GM08714 (cell line): ENCODE measurements at regions not wholly inside any gene's neighbourhood (a gene's known extent, or its start where the extent isn't known, plus 50 kb on each side); places are given as distances from the start of the nearest gene placed in this dataset.

Experiments
- H3K4me3 ChIP-seq: fragments of 200-500 bp; sonication (Bioruptor generic); 2 replicates; pipeline ENCODE4 v1.5.1; 2014; ENCODE audit warnings: mild to moderate bottlenecking, low read length, inconsistent platforms
- ZNF274 ChIP-seq: IDR thresholded peaks from 2 replicates; pipeline ENCODE4 v1.6.1; 2012; ENCODE audit warnings: mild to moderate bottlenecking, low read depth, low read length

- no peak for TF ChIP-seq ZNF274
- no peak overlapping the region for H3K4me3 ChIP-seq
Observed at GRCh38 chr12:38151991-38152700, 164.4 kb upstream of the ALG10B start.

GRCh38 chr12:38152816-38153736, 163.5 kb upstream of the ALG10B start:
- no peak for TF ChIP-seq ZNF274
- no peak overlapping the region for H3K4me3 ChIP-seq

GRCh38 chr12:38153737-38154061, 162.9 kb upstream of the ALG10B start:
- H3K4me3 ChIP-seq, result no peak overlapping the region
- no peak for TF ChIP-seq ZNF274

GRCh38 chr12:38154096-38155019, 162.2 kb upstream of the ALG10B start:
- TF ChIP-seq ZNF274, result no peak
- H3K4me3 ChIP-seq, result no peak overlapping the region

- no peak overlapping the region for H3K4me3 ChIP-seq
- TF ChIP-seq ZNF274, result no peak
Observed at GRCh38 chr12:38155020-38155395, 161.6 kb upstream of the ALG10B start.

- no peak overlapping the region for H3K4me3 ChIP-seq
- TF ChIP-seq ZNF274, result no peak
Observed at GRCh38 chr12:38155526-38156496, 160.8 kb upstream of the ALG10B start.

- TF ChIP-seq ZNF274, result no peak
- H3K4me3 ChIP-seq, result no peak overlapping the region
Observed at GRCh38 chr12:38156497-38157245, 159.9 kb upstream of the ALG10B start.

- no peak overlapping the region for H3K4me3 ChIP-seq
- TF ChIP-seq ZNF274, result no peak
Observed at GRCh38 chr12:38157274-38157932, 159.2 kb upstream of the ALG10B start.

GRCh38 chr12:38157933-38158401, 158.6 kb upstream of the ALG10B start:
- no peak for TF ChIP-seq ZNF274
- H3K4me3 ChIP-seq, result no peak overlapping the region

- TF ChIP-seq ZNF274, result no peak
- no peak overlapping the region for H3K4me3 ChIP-seq
Observed at GRCh38 chr12:38158428-38159091, 158.0 kb upstream of the ALG10B start.

GRCh38 chr12:38159092-38159551, 157.5 kb upstream of the ALG10B start:
- H3K4me3 ChIP-seq, result no peak overlapping the region
- TF ChIP-seq ZNF274, result no peak
